HL-60 (cell line): ENCODE measurements at regions not wholly inside any gene's neighbourhood (a gene's known extent, or its start where the extent isn't known, plus 50 kb on each side); places are given as distances from the start of the nearest gene placed in this dataset.

Source experiments
- DNase-seq, 2 experiments: peaks; one replicate each; pipeline ENCODE4 v3.0.0-alpha.2; 2010 to 2020; ENCODE audit warnings: low read depth in 1 of 2, low spot score in 1 of 2
- H3K27ac ChIP-seq: fragments of 250-450 bp; sonication (Bioruptor Pico); replicated peaks from 2 replicates; pipeline ENCODE4 v1.5.1; 2020; ENCODE audit warnings: mild to moderate bottlenecking, moderate library complexity
- H3K27me3 ChIP-seq: fragments of 250-450 bp; sonication (Bioruptor Pico); 2 replicates; pipeline ENCODE4 v1.5.1; 2021; ENCODE audit warnings: mild to moderate bottlenecking, moderate library complexity; ENCODE audit not compliant: insufficient read depth, poor library complexity, severe bottlenecking
- H3K4me3 ChIP-seq: replicated peaks from 2 replicates; pipeline ENCODE4 v1.5.1; 2011; ENCODE audit warnings: mild to moderate bottlenecking, control low read depth, low read length; ENCODE audit not compliant: insufficient read depth
- CTCF ChIP-seq: IDR thresholded peaks from one replicate; pipeline ENCODE4 v1.5.1; 2011; ENCODE audit warnings: low read length, control low read depth, inconsistent platforms; ENCODE audit not compliant: insufficient read depth
- GABPA ChIP-seq: IDR thresholded peaks from 2 replicates; pipeline ENCODE4 v1.6.1; 2012; ENCODE audit warnings: low read depth
- POLR2AphosphoS5 ChIP-seq: IDR thresholded peaks from 2 replicates; pipeline ENCODE4 v1.6.1; 2012; ENCODE audit warnings: low read depth
- REST ChIP-seq: IDR thresholded peaks from 2 replicates; pipeline ENCODE4 v1.6.1; 2012; ENCODE audit warnings: low read depth; ENCODE audit not compliant: insufficient replicate concordance
- SPI1 ChIP-seq: IDR thresholded peaks from 2 replicates; pipeline ENCODE4 v1.6.1; 2012; ENCODE audit warnings: low read depth, mild to moderate bottlenecking, borderline replicate concordance

GRCh38 chr3:178198329-178198728 is 337.9 kb upstream of the KCNMB2 start:
- TF ChIP-seq GABPA, result no peak
- TF ChIP-seq CTCF, result no peak
- no peak for TF ChIP-seq SPI1
- no peak for TF ChIP-seq REST
- no peak for TF ChIP-seq POLR2AphosphoS5
- Histone ChIP-seq H3K4me3 (no peak overlapping the region), H3K27ac (no peak overlapping the region), H3K27me3 (no peaks in the 10 kb centered on the region)
- DNase-seq, result no peak

- TF ChIP-seq SPI1, result no peak
- TF ChIP-seq CTCF, result no peak
- TF ChIP-seq POLR2AphosphoS5, result no peak
- no peak for TF ChIP-seq REST
- no peak for TF ChIP-seq GABPA
- Histone ChIP-seq H3K27me3 (no peaks in the 10 kb centered on the region), H3K27ac (no peak overlapping the region), H3K4me3 (no peak overlapping the region)
- DNase-seq, result no peak
Measured at GRCh38 chr3:178200316-178200715, 335.9 kb upstream of the KCNMB2 start.

GRCh38 chr3:178201714-178202113 is 334.5 kb upstream of the KCNMB2 start:
- TF ChIP-seq REST, result no peak
- no peak for TF ChIP-seq SPI1
- TF ChIP-seq CTCF, result no peak
- TF ChIP-seq POLR2AphosphoS5, result no peak
- no peak for TF ChIP-seq GABPA
- no peaks in the 10 kb centered on the region for H3K27me3 ChIP-seq
- DNase-seq, result no peak
- no peak overlapping the region for H3K4me3 ChIP-seq
- H3K27ac ChIP-seq, result no peak overlapping the region
